Upper lobe of right lung (tissue), 1 donor: ENCODE measurements at regions not wholly inside any gene's neighbourhood (a gene's known extent, or its start where the extent isn't known, plus 50 kb on each side); places are given as distances from the start of the nearest gene placed in this dataset.
"Not testable (repeated sequence)": the region's sequence is repeated elsewhere in the genome, so short reads cannot be mapped to it uniquely, and the experiment has no call there.

ENCODE experiments used
- ATAC-seq: fragments of 200-7000 bp; cut with Tn5 transposase; one replicate; pipeline ENCODE4 v1.9.1; 2020; ENCODE audit warnings: mild to moderate bottlenecking, moderate library complexity
- DNase-seq: peaks from one replicate; pipeline ENCODE4 v3.0.0-alpha.2; 2020
- H3K27ac ChIP-seq: fragments of 200-600 bp; one replicate; pipeline ENCODE4 v1.8.0; 2022
- H3K27me3 ChIP-seq: fragments of 200-600 bp; one replicate; pipeline ENCODE4 v1.8.0; 2022; ENCODE audit warnings: mild to moderate bottlenecking
- H3K36me3 ChIP-seq: fragments of 200-600 bp; one replicate; pipeline ENCODE4 v1.8.0; 2022
- H3K4me1 ChIP-seq: fragments of 200-600 bp; one replicate; pipeline ENCODE4 v1.8.0; 2022
- H3K4me3 ChIP-seq: fragments of 200-600 bp; one replicate; pipeline ENCODE4 v1.8.0; 2022; ENCODE audit warnings: mild to moderate bottlenecking
- H3K9me3 ChIP-seq: fragments of 200-600 bp; one replicate; pipeline ENCODE4 v1.8.0; 2022
- CTCF ChIP-seq: fragments of 200-600 bp; IDR thresholded peaks from one replicate; pipeline ENCODE4 v1.8.0; 2022; ENCODE audit warnings: antibody characterized with exemption
- intact Hi-C: fragments of 100-400 bp; cut with DNase I; formaldehyde crosslinking; loops from one replicate; pipeline ENCODE4 v1.11.0; 2022
- donor health status: DM: no; HTN: yes; CAD: no; lungs with severe emphysema.

- DNase-seq (peak; percentile 67), ATAC-seq (peak; percentile 79)
- H3K9me3 ChIP-seq, result no peaks in the 10 kb centered on the region
- H3K4me3 ChIP-seq, result peak overlapping the region; percentile 48
- H3K4me1 ChIP-seq, result no peaks in the 10 kb centered on the region
- TF ChIP-seq CTCF, result peak; percentile 32
- H3K27ac ChIP-seq, result peak overlapping the region; percentile 38
- no peaks in the 10 kb centered on the region for H3K36me3 ChIP-seq
- H3K27me3 ChIP-seq, result no peaks in the 10 kb centered on the region
- intact Hi-C loops, result no loop called here
These were observed 984.5 kb upstream of the CDH18 start for GRCh38 chr5:20972419-20972925.

- ATAC-seq, result no peak
These were observed 971.3 kb upstream of the CDH18 start for GRCh38 chr5:20959347-20959746.

GRCh38 chr5:20958641-20959040 is 970.6 kb upstream of the CDH18 start:
- no peak overlapping the region for H3K4me3 ChIP-seq
- H3K9me3 ChIP-seq, result no peaks in the 10 kb centered on the region
- intact Hi-C loops, result no loop called here
- ATAC-seq (no peak), DNase-seq (no peak)
- H3K27ac ChIP-seq, result no peak overlapping the region
- no peaks in the 10 kb centered on the region for H3K4me1 ChIP-seq
- TF ChIP-seq CTCF, result no peak
- H3K36me3 ChIP-seq, result no peaks in the 10 kb centered on the region
- no peaks in the 10 kb centered on the region for H3K27me3 ChIP-seq

More at GRCh38 chr5:20959347-20959746, 971.3 kb upstream of the CDH18 start:
- H3K4me3 ChIP-seq, result no peak overlapping the region
- DNase-seq, result no peak
- no peaks in the 10 kb centered on the region for H3K9me3 ChIP-seq
- no peaks in the 10 kb centered on the region for H3K27me3 ChIP-seq
- H3K27ac ChIP-seq, result no peak overlapping the region
- no peaks in the 10 kb centered on the region for H3K4me1 ChIP-seq
- intact Hi-C loops, result no loop called here
- no peak for TF ChIP-seq CTCF
- no peaks in the 10 kb centered on the region for H3K36me3 ChIP-seq

- Histone ChIP-seq H3K4me1 (no peaks in the 10 kb centered on the region), H3K27ac (no peak overlapping the region), H3K9me3 (no peaks in the 10 kb centered on the region), H3K4me3 (no peak overlapping the region), H3K27me3 (no peaks in the 10 kb centered on the region), H3K36me3 (no peaks in the 10 kb centered on the region)
- TF ChIP-seq CTCF, result no peak
- ATAC-seq (no peak), DNase-seq (no peak)
- intact Hi-C loops, result no loop called here
These were observed 968.1 kb upstream of the CDH18 start for GRCh38 chr5:20956134-20956533.

GRCh38 chr5:20949636-20950035 is 961.6 kb upstream of the CDH18 start:
- no peaks in the 10 kb centered on the region for H3K27me3 ChIP-seq
- ATAC-seq (no peak), DNase-seq (no peak)
- no peaks in the 10 kb centered on the region for H3K9me3 ChIP-seq
- H3K27ac ChIP-seq, result no peak overlapping the region
- no peak for TF ChIP-seq CTCF
- intact Hi-C loops, result no loop called here
- H3K4me3 ChIP-seq, result no peak overlapping the region
- H3K36me3 ChIP-seq, result no peaks in the 10 kb centered on the region
- H3K4me1 ChIP-seq, result no peaks in the 10 kb centered on the region

- H3K27ac ChIP-seq, H3K4me1 ChIP-seq, DNase-seq, intact Hi-C loops, H3K27me3 ChIP-seq, H3K9me3 ChIP-seq, H3K4me3 ChIP-seq, H3K36me3 ChIP-seq, ATAC-seq: not testable (repeated sequence)
These were observed 955.4 kb upstream of the CDH18 start for GRCh38 chr5:20943183-20943971.

- H3K36me3 ChIP-seq, H3K9me3 ChIP-seq, DNase-seq, ATAC-seq, intact Hi-C loops, H3K27ac ChIP-seq, H3K4me3 ChIP-seq, H3K4me1 ChIP-seq, H3K27me3 ChIP-seq: not testable (repeated sequence)
These were observed 954.6 kb upstream of the CDH18 start for GRCh38 chr5:20942603-20943002.

- H3K4me1 ChIP-seq, H3K36me3 ChIP-seq, H3K27me3 ChIP-seq, H3K27ac ChIP-seq, DNase-seq, intact Hi-C loops, H3K4me3 ChIP-seq, H3K9me3 ChIP-seq, ATAC-seq: not testable (repeated sequence)
These were observed 952.8 kb upstream of the CDH18 start for GRCh38 chr5:20940786-20941185.

GRCh38 chr5:20890936-20891335 is 902.9 kb upstream of the CDH18 start:
- H3K4me3 ChIP-seq, intact Hi-C loops, DNase-seq, H3K36me3 ChIP-seq, H3K9me3 ChIP-seq, H3K27me3 ChIP-seq, H3K4me1 ChIP-seq, ATAC-seq, H3K27ac ChIP-seq: not testable (repeated sequence)
